ENCODE measurements at regions not wholly inside any gene's neighbourhood (a gene's known extent, or its start where the extent isn't known, plus 50 kb on each side); places are given as distances from the start of the nearest gene placed in this dataset.

DNA sequence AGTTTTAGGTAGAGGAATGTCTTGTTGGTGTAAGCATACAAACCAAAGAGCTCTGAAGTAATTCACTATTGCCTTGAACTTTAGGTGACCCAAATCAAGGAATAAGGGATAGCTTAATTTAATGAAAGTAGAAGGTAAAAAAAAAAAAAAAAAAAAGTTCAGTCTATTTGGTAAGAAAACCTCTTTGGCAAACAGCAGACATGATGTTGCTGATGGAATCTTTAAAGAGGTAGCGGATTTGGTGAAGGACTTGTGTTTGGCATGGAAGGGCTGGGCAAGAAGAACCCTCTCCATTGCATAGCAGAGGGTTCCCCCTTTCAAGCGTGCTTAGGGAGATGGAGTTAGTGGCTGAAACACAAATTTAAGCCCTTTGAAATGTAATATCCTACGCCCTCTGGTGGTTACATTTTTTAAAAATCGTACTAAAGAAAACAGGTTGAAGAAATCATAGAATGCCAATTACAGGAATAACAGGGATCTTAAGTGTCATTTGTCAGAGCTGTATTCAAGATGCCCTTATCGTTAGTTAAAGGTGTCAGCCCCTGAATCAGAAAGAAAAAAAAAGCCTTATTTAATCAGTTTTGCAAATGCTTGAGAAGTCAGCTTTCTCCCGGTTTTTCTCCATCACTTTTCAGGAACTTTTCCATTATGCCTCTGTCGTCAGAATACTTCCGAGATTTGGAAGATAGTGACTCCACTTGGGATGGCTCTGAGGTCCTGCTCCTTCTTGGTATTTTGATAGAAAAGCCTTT lies 383.1 kb downstream of the KCNJ2 start:
- TF ChIP-seq EP300 (IDR thresholded peaks at IDR 0.05; ENCODE audit: borderline replicate concordance) (no peak), TEAD4 (IDR thresholded peaks at IDR 0.05) (no peak), YY1 (IDR thresholded peaks at IDR 0.05; ENCODE audit: low read depth) (no peak), TCF12 (IDR thresholded peaks at IDR 0.05; ENCODE audit: low read depth) (no peak), REST (IDR thresholded peaks at IDR 0.05; ENCODE audit: low read depth) (no peak), NFIC (IDR thresholded peaks at IDR 0.05) (no peak), RAD21 (IDR thresholded peaks at IDR 0.05; ENCODE audit: low read depth) (peak; percentile 70), TAF1 (IDR thresholded peaks at IDR 0.05; ENCODE audit: low read depth) (no peak), MAX (IDR thresholded peaks at IDR 0.05) (no peak), FOXM1 (IDR thresholded peaks at IDR 0.05; ENCODE audit: borderline replicate concordance, low read depth) (no peak), CEBPB (IDR thresholded peaks at IDR 0.05) (no peak), ZBTB7A (IDR thresholded peaks at IDR 0.05; ENCODE audit: low read depth) (no peak)
